HPDE6-E6E7 (cell line): ENCODE measurements at regions not wholly inside any gene's neighbourhood (a gene's known extent, or its start where the extent isn't known, plus 50 kb on each side); places are given as distances from the start of the nearest gene placed in this dataset.

ENCODE experiments used
- DNase-seq: peaks from one replicate; pipeline ENCODE4 v3.0.0; 2011; ENCODE audit warnings: missing footprints; ENCODE audit errors: extremely low spot score

- no peak for DNase-seq
Observed at GRCh38 chr4:187413564-187414358, 581.8 kb upstream of the ZFP42 start.

GRCh38 chr4:187414716-187415115, 580.9 kb upstream of the ZFP42 start:
- DNase-seq, result no peak

- no peak for DNase-seq
Observed at GRCh38 chr4:187415231-187415630, 580.3 kb upstream of the ZFP42 start.

GRCh38 chr4:187416216-187416615, 579.4 kb upstream of the ZFP42 start:
- DNase-seq, result no peak

GRCh38 chr4:187417721-187418120, 577.9 kb upstream of the ZFP42 start:
- no peak for DNase-seq

GRCh38 chr4:187422655-187423054, 572.9 kb upstream of the ZFP42 start:
- no peak for DNase-seq

GRCh38 chr4:187424636-187425035, 570.9 kb upstream of the ZFP42 start:
- DNase-seq, result no peak

GRCh38 chr4:187426511-187426910, 569.1 kb upstream of the ZFP42 start:
- no peak for DNase-seq

GRCh38 chr4:187432310-187432709, 563.3 kb upstream of the ZFP42 start:
- DNase-seq, result no peak

GRCh38 chr4:187433141-187433540, 562.4 kb upstream of the ZFP42 start:
- DNase-seq, result no peak

- DNase-seq, result no peak
Observed at GRCh38 chr4:187436251-187436650, 559.3 kb upstream of the ZFP42 start.

GRCh38 chr4:187444061-187444460, 551.5 kb upstream of the ZFP42 start:
- DNase-seq, result no peak

- DNase-seq, result no peak
Observed at GRCh38 chr4:187449702-187450101, 545.9 kb upstream of the ZFP42 start.

- no peak for DNase-seq
Observed at GRCh38 chr4:187451776-187452175, 543.8 kb upstream of the ZFP42 start.

- DNase-seq, result no peak
Observed at GRCh38 chr4:187460016-187460415, 535.6 kb upstream of the ZFP42 start.

GRCh38 chr4:187464573-187464972, 531.0 kb upstream of the ZFP42 start:
- no peak for DNase-seq

- DNase-seq, result no peak
Observed at GRCh38 chr4:187467224-187467623, 528.3 kb upstream of the ZFP42 start.

GRCh38 chr4:187469627-187470026, 525.9 kb upstream of the ZFP42 start:
- DNase-seq, result no peak

GRCh38 chr4:187470061-187470460, 525.5 kb upstream of the ZFP42 start:
- no peak for DNase-seq

GRCh38 chr4:187474238-187474637, 521.3 kb upstream of the ZFP42 start:
- no peak for DNase-seq

GRCh38 chr4:187475901-187476300, 519.7 kb upstream of the ZFP42 start:
- no peak for DNase-seq

GRCh38 chr4:187477224-187477623, 518.3 kb upstream of the ZFP42 start:
- no peak for DNase-seq

GRCh38 chr4:187478292-187479140, 517.1 kb upstream of the ZFP42 start:
- peak; percentile 6 for DNase-seq
